Neuronal stem cell (in vitro differentiated cells): ENCODE measurements at regions not wholly inside any gene's neighbourhood (a gene's known extent, or its start where the extent isn't known, plus 50 kb on each side); places are given as distances from the start of the nearest gene placed in this dataset.

Source experiments
- DNase-seq: peaks from one replicate; pipeline ENCODE4 v3.0.0-alpha.2; 2013; ENCODE audit warnings: low spot score
- H2AFZ ChIP-seq: one replicate; pipeline ENCODE4 v1.6.1; 2013; ENCODE audit warnings: mild to moderate bottlenecking, low read length, inconsistent platforms
- H2AK5ac ChIP-seq: 2 replicates; pipeline ENCODE4 v1.6.1; 2013; ENCODE audit warnings: low read depth, mild to moderate bottlenecking, inconsistent platforms, low read length, moderate library complexity, mixed read lengths
- H2BK120ac ChIP-seq: 2 replicates; pipeline ENCODE4 v1.6.1; 2013; ENCODE audit warnings: low read depth, mild to moderate bottlenecking, inconsistent platforms, low read length, moderate library complexity, mixed read lengths
- H2BK12ac ChIP-seq: one replicate; pipeline ENCODE4 v1.6.1; 2013; ENCODE audit warnings: low read length, inconsistent platforms
- H2BK15ac ChIP-seq: 2 replicates; pipeline ENCODE4 v1.6.1; 2013; ENCODE audit warnings: mild to moderate bottlenecking, low read length, inconsistent platforms, mixed read lengths
- H2BK5ac ChIP-seq: one replicate; pipeline ENCODE4 v1.6.1; 2013; ENCODE audit warnings: inconsistent platforms, mild to moderate bottlenecking, low read length, moderate library complexity
- H3K14ac ChIP-seq: one replicate; pipeline ENCODE4 v1.6.1; 2013; ENCODE audit warnings: low read length, inconsistent platforms
- H3K18ac ChIP-seq: 2 replicates; pipeline ENCODE4 v1.6.1; 2013; ENCODE audit warnings: low read length, inconsistent platforms
- H3K23ac ChIP-seq: 2 replicates; pipeline ENCODE4 v1.6.1; 2013; ENCODE audit warnings: low read depth, mild to moderate bottlenecking, mixed read lengths, low read length, inconsistent platforms; ENCODE audit not compliant: poor library complexity
- H3K27ac ChIP-seq: replicated peaks from 3 replicates; pipeline ENCODE4 v1.5.1; 2013; ENCODE audit warnings: low read length, inconsistent platforms
- H3K27me3 ChIP-seq, 3 experiments: 2 replicates each; pipeline ENCODE4 v1.6.1; 2013; ENCODE audit warnings: low read length in 3 of 3, mild to moderate bottlenecking in 2 of 3, inconsistent platforms in 1 of 3, low read depth in 1 of 3, mixed read lengths in 1 of 3, moderate library complexity in 1 of 3; ENCODE audit not compliant: control insufficient read depth in 3 of 3, insufficient read depth in 3 of 3
- H3K36me3 ChIP-seq, 2 donors: replicated peaks in 1 of 2; 2 replicates each; pipeline ENCODE4 v1.6.1; 2013; ENCODE audit warnings: low read length in 2 of 2; ENCODE audit not compliant: control insufficient read depth in 2 of 2, insufficient read depth in 2 of 2
- H3K4ac ChIP-seq: 2 replicates; pipeline ENCODE4 v1.6.1; 2013; ENCODE audit warnings: inconsistent platforms, mild to moderate bottlenecking, low read length, moderate library complexity
- H3K4me1 ChIP-seq, 2 donors: 1 replicate in 1 of 2; 2 replicates in 1 of 2; pipeline ENCODE4 v1.6.1; 2013; ENCODE audit warnings: low read length in 2 of 2, low read depth in 1 of 2; ENCODE audit not compliant: control insufficient read depth in 2 of 2, insufficient read depth in 1 of 2
- H3K4me2 ChIP-seq: one replicate; pipeline ENCODE4 v1.6.1; 2013; ENCODE audit warnings: mild to moderate bottlenecking, low read length, inconsistent platforms; ENCODE audit not compliant: insufficient read depth, poor library complexity, severe bottlenecking
- H3K4me3 ChIP-seq, 2 donors: 2 replicates each; pipeline ENCODE4 v1.5.1; 2013; ENCODE audit warnings: low read length in 2 of 2, mild to moderate bottlenecking in 2 of 2, inconsistent platforms in 1 of 2, moderate library complexity in 1 of 2
- H3K79me1 ChIP-seq: one replicate; pipeline ENCODE4 v1.6.1; 2013; ENCODE audit warnings: low read depth, mild to moderate bottlenecking, inconsistent platforms, low read length, moderate library complexity
- H3K9ac ChIP-seq: one replicate; pipeline ENCODE4 v1.6.1; 2013; ENCODE audit warnings: mild to moderate bottlenecking, low read depth, low read length, inconsistent platforms; ENCODE audit not compliant: poor library complexity
- H3K9me3 ChIP-seq, 2 donors: replicated peaks in 1 of 2; 2 replicates each; pipeline versions ENCODE3 to v1.6.1; 2013; ENCODE audit warnings: low read length in 2 of 2, mild to moderate bottlenecking in 2 of 2, inconsistent platforms in 1 of 2, low read depth in 1 of 2, mixed read lengths in 1 of 2, moderate library complexity in 1 of 2; ENCODE audit not compliant: control insufficient read depth in 2 of 2, insufficient read depth in 1 of 2
- H4K8ac ChIP-seq: one replicate; pipeline ENCODE4 v1.6.1; 2013; ENCODE audit warnings: low read depth, mild to moderate bottlenecking, inconsistent platforms, low read length, moderate library complexity
- H4K91ac ChIP-seq: one replicate; pipeline ENCODE4 v1.6.1; 2013; ENCODE audit warnings: low read length, low read depth, mild to moderate bottlenecking, inconsistent platforms; ENCODE audit not compliant: poor library complexity
- WGBS, 2 donors: extraction: QIAGEN DNeasy Blood & Tissue Kit; methylation state at CpG; one replicate each; pipeline ENCODE4 v1.1.7; 2013; ENCODE audit warnings: missing lambda C conversion rate in 2 of 2, mixed read lengths in 1 of 2; ENCODE audit not compliant: insufficient read length in 2 of 2, insufficient replicate concordance in 1 of 2; ENCODE audit errors: extremely low coverage in 2 of 2; 5-methylcytosine and 5-hydroxymethylcytosine counted together

DNA sequence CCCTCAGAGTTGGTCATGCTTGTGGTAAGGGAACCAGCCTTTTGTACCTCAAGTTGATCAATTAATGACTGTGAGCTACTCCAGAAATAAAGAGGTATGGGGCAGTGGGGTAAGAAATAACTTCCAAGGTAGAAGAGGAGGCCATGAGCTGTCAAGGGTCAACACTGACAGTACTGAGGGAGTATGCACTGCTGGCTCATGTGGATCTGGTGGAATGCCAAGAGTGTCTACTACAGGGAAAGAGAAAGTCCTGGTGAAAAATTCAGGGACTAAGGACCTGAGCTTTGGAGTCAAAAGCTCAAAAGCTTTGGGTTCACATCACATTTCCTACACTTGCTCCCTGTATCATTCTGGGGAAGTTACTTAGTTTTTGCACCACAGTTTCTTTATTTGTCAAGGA is 154.9 kb downstream of the SEMA6D start:
- Histone ChIP-seq H3K9me3 (peaks cover 0 to 2% of the 10 kb centered on the region in 2 donors), H2AFZ (no peak overlapping the region), H3K23ac (no peak overlapping the region), H3K27me3 (no peaks in the 10 kb centered on the region), H2BK12ac (no peak overlapping the region), H3K4me1 (peaks cover 0 to 11% of the 10 kb centered on the region in 2 donors), H3K14ac (no peak overlapping the region), H2BK5ac (no peak overlapping the region), H3K79me1 (no peaks in the 10 kb centered on the region), H3K9ac (no peak overlapping the region), H3K4me2 (no peak overlapping the region), H2BK15ac (no peak overlapping the region), H3K36me3 (no peaks in the 10 kb centered on the region), H3K4ac (no peak overlapping the region), H2AK5ac (no peak overlapping the region), H3K4me3 (no peak overlapping the region), H3K18ac (peak overlapping the region; percentile 73), H2BK120ac (no peak overlapping the region), H3K27ac (no peak overlapping the region), H4K8ac (no peak overlapping the region), H4K91ac (no peak overlapping the region)
- DNase-seq = no peak

DNA sequence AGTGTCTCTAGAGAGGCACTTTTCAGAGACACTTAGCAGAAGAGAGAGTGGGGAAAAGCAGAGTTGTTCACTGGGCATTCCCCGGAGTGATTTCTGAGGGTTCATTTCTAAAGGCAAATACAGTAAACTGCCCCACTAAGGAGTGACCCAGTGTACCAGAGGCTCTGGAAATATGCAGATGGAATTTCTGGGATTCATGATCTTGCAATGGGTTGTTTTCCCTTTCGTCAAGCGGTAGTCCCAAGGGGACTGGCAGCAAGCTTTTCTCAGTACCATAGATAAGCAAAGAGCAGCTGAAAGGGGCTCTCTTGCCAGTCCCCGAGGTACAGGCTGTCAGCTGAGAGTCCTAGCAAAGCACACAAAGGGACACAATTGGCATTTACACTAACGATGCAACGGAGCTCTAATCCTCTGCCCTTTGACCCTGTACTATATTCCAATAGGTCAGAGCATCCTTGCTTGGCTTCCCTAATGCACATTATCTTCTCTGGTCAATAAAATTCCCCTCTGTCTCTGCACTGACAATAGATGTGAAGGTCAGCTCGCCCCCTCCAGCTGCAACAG is 155.6 kb downstream of the SEMA6D start:
- H2AFZ ChIP-seq = no peak overlapping the region
- no peak overlapping the region for H3K27ac ChIP-seq
- no peak overlapping the region for H2BK5ac ChIP-seq
- WGBS, 2 donors = no CpG with 5 or more reads among the region's 7 CpGs
- H3K9me3 ChIP-seq = peaks cover 0 to 2% of the 10 kb centered on the region in 2 donors
- no peak overlapping the region for H2BK15ac ChIP-seq
- H3K4me2 ChIP-seq = no peak overlapping the region
- H3K9ac ChIP-seq = no peak overlapping the region
- no peak overlapping the region for H3K14ac ChIP-seq
- H3K4me3 ChIP-seq = no peak overlapping the region
- no peak overlapping the region for H3K18ac ChIP-seq
- H4K91ac ChIP-seq = no peak overlapping the region
- no peak overlapping the region for H4K8ac ChIP-seq
- H3K4me1 ChIP-seq = peaks cover 0 to 11% of the 10 kb centered on the region in 2 donors
- no peaks in the 10 kb centered on the region for H3K27me3 ChIP-seq
- no peak overlapping the region for H2AK5ac ChIP-seq
- no peak overlapping the region for H2BK120ac ChIP-seq
- DNase-seq = peak; percentile 37
- no peaks in the 10 kb centered on the region for H3K36me3 ChIP-seq
- H3K23ac ChIP-seq = no peak overlapping the region
- H2BK12ac ChIP-seq = no peak overlapping the region
- no peaks in the 10 kb centered on the region for H3K79me1 ChIP-seq
- no peak overlapping the region for H3K4ac ChIP-seq

DNA sequence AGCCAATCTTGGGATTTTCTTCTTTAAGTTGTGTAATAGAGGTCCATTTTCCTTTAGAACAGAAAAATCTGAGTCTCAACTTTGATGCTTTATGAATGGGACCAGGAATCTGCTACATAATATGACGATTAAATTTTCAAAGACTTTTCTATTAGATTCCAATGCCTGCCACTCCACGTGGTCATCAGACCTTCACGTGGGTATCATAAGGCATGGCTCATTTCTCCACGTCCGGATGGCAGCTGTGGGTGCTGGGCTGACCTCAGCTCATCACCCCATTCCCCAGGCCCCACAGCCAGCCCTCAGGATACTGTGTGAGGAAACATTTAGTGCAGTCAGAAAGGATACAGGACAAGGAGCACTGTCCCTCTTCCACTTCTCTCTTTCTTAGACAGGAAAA is 159.7 kb downstream of the SEMA6D start:
- Histone ChIP-seq H3K9ac (no peak overlapping the region), H3K4me3 (no peak overlapping the region), H2BK12ac (no peak overlapping the region), H3K4me1 (peaks cover 0 to 11% of the 10 kb centered on the region in 2 donors), H2BK120ac (no peak overlapping the region), H2AK5ac (no peak overlapping the region), H3K4me2 (no peak overlapping the region), H3K14ac (no peak overlapping the region), H2AFZ (no peak overlapping the region), H3K79me1 (no peaks in the 10 kb centered on the region), H3K4ac (no peak overlapping the region), H2BK15ac (no peak overlapping the region), H4K91ac (no peak overlapping the region), H3K9me3 (no peaks in the 10 kb centered on the region), H3K27me3 (no peaks in the 10 kb centered on the region), H3K23ac (no peak overlapping the region), H3K18ac (peak overlapping the region; percentile 17), H3K36me3 (no peaks in the 10 kb centered on the region), H2BK5ac (no peak overlapping the region), H4K8ac (no peak overlapping the region), H3K27ac (no peak overlapping the region)
- no CpG with 5 or more reads among the region's 5 CpGs for WGBS, 2 donors
- no peak for DNase-seq

DNA sequence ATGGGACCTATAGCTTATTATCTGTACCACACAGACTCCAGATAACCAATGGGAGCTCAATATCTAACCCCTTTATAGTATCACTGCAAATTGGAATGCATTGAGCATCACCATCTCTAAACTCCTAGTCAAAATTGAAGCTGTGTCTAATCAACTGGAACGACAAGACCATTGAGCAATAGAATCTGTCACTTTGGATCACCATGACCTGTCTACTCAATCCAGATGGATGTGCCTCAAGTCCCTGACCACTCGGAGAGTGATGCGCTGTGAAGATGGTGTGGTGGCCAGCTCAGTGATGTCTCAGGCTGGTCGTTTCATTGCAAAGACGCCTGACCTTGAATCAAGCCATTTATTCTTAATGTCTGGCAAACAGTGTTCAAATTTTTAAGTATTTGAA is 160.5 kb downstream of the SEMA6D start:
- no peaks in the 10 kb centered on the region for H3K27me3 ChIP-seq
- no peak overlapping the region for H3K27ac ChIP-seq
- no peak overlapping the region for H4K91ac ChIP-seq
- H2BK5ac ChIP-seq = no peak overlapping the region
- no peak overlapping the region for H3K18ac ChIP-seq
- H3K4me2 ChIP-seq = no peak overlapping the region
- no peak overlapping the region for H3K4me3 ChIP-seq
- no peak overlapping the region for H2BK12ac ChIP-seq
- no peak overlapping the region for H2AK5ac ChIP-seq
- H2BK15ac ChIP-seq = no peak overlapping the region
- H3K36me3 ChIP-seq = no peaks in the 10 kb centered on the region
- H2AFZ ChIP-seq = no peak overlapping the region
- no peaks in the 10 kb centered on the region for H3K79me1 ChIP-seq
- WGBS, 2 donors = no CpG with 5 or more reads among the region's 5 CpGs
- no peak overlapping the region for H3K9ac ChIP-seq
- no peak overlapping the region for H2BK120ac ChIP-seq
- no peak overlapping the region for H3K4ac ChIP-seq
- DNase-seq = no peak
- no peak overlapping the region for H3K14ac ChIP-seq
- peaks cover 0 to 7% of the 10 kb centered on the region in 2 donors for H3K4me1 ChIP-seq
- no peaks in the 10 kb centered on the region for H3K9me3 ChIP-seq
- no peak overlapping the region for H3K23ac ChIP-seq
- H4K8ac ChIP-seq = no peak overlapping the region
